KMS-11 (cell line): ENCODE measurements at regions not wholly inside any gene's neighbourhood (a gene's known extent, or its start where the extent isn't known, plus 50 kb on each side); places are given as distances from the start of the nearest gene placed in this dataset.
"Not testable (repeated sequence)": the region's sequence is repeated elsewhere in the genome, so short reads cannot be mapped to it uniquely, and the experiment has no call there.

Experiments used
- H2AFZ ChIP-seq: fragments of 200-600 bp; sonication (generic); 2 replicates; pipeline ENCODE4 v1.6.1; 2016; ENCODE audit warnings: antibody characterized with exemption, mixed run types, low read depth
- H3K27ac ChIP-seq: fragments of 200-600 bp; sonication (generic); 2 replicates; pipeline ENCODE4 v1.6.1; 2016; ENCODE audit warnings: mild to moderate bottlenecking, mixed run types
- H3K27me3 ChIP-seq: fragments of 200-600 bp; sonication (generic); 2 replicates; pipeline ENCODE4 v1.6.1; 2017; ENCODE audit warnings: mild to moderate bottlenecking, low read depth, mixed run types, moderate library complexity; ENCODE audit not compliant: insufficient read depth
- H3K36me3 ChIP-seq: fragments of 200-600 bp; sonication (generic); 2 replicates; pipeline ENCODE4 v1.6.1; 2017; ENCODE audit warnings: mild to moderate bottlenecking, mixed run types; ENCODE audit not compliant: insufficient read depth
- H3K4me1 ChIP-seq: fragments of 200-600 bp; sonication (generic); 2 replicates; pipeline ENCODE4 v1.6.1; 2016; ENCODE audit warnings: mild to moderate bottlenecking, low read depth, mixed run types; ENCODE audit not compliant: poor library complexity, severe bottlenecking
- H3K4me2 ChIP-seq: fragments of 200-600 bp; sonication (generic); 2 replicates; pipeline ENCODE4 v1.7.0; 2016; ENCODE audit warnings: mild to moderate bottlenecking, mixed run types
- H3K4me3 ChIP-seq: fragments of 200-600 bp; sonication (generic); IDR thresholded peaks from 2 replicates; pipeline ENCODE4 v1.6.1; 2017; ENCODE audit warnings: low read depth, low read length, mixed read lengths; ENCODE audit not compliant: insufficient read depth
- H3K79me2 ChIP-seq: fragments of 200-600 bp; sonication (generic); 2 replicates; pipeline ENCODE4 v1.6.1; 2016; ENCODE audit warnings: low read depth, mixed run types; ENCODE audit not compliant: insufficient read depth
- H3K9ac ChIP-seq: fragments of 200-600 bp; sonication (generic); 2 replicates; pipeline ENCODE4 v1.6.1; 2016; ENCODE audit warnings: mild to moderate bottlenecking, mixed run types
- H4K20me1 ChIP-seq: fragments of 200-600 bp; sonication (generic); 2 replicates; pipeline ENCODE4 v1.6.1; 2016; ENCODE audit warnings: mild to moderate bottlenecking, mixed run types; ENCODE audit not compliant: insufficient read depth
- TF ChIP-seq, protein P1 (sequence below): fragments of 200-600 bp; sonication (generic); conservative IDR thresholded peaks from 2 replicates; pipeline ENCODE4 v1.6.1; 2017; ENCODE audit warnings: low read depth, mild to moderate bottlenecking, antibody characterized with exemption, low read length, moderate library complexity, mixed read lengths

GRCh38 chr10:37496061-37496460, 361.3 kb downstream of the ZNF248 start:
- Histone ChIP-seq H4K20me1 (no peaks in the 10 kb centered on the region), H3K36me3 (no peaks in the 10 kb centered on the region), H3K4me3 (no peak overlapping the region), H3K4me1 (no peaks in the 10 kb centered on the region), H3K9ac (no peak overlapping the region), H3K27ac (no peak overlapping the region), H2AFZ (no peak overlapping the region), H3K27me3 (no peaks in the 10 kb centered on the region), H3K79me2 (no peaks in the 10 kb centered on the region), H3K4me2 (no peak overlapping the region)
- TF ChIP-seq, protein P1, sequence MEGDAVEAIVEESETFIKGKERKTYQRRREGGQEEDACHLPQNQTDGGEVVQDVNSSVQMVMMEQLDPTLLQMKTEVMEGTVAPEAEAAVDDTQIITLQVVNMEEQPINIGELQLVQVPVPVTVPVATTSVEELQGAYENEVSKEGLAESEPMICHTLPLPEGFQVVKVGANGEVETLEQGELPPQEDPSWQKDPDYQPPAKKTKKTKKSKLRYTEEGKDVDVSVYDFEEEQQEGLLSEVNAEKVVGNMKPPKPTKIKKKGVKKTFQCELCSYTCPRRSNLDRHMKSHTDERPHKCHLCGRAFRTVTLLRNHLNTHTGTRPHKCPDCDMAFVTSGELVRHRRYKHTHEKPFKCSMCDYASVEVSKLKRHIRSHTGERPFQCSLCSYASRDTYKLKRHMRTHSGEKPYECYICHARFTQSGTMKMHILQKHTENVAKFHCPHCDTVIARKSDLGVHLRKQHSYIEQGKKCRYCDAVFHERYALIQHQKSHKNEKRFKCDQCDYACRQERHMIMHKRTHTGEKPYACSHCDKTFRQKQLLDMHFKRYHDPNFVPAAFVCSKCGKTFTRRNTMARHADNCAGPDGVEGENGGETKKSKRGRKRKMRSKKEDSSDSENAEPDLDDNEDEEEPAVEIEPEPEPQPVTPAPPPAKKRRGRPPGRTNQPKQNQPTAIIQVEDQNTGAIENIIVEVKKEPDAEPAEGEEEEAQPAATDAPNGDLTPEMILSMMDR: no peak

DNA sequence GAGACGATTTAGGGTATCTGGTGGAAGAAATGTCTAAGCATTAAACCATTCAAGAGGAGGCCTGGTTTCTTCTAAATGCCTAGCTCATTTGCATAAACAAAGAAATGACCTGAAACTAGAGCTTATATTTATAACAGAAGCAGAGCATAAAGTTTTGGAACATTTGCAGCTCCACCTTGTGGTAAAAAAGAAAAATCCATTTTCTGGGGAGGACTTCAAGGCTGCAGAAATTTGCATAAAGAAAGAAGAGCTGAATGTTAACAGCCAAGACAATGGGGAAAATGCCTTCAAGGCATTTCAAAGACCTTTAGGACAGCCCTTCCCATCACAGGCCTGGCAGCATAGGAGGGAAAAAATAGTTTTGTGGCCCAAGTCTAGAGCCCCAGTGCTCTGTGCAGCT, 362.0 kb downstream of the ZNF248 start:
- Histone ChIP-seq H3K4me2 (no peak overlapping the region), H3K9ac (no peak overlapping the region), H2AFZ (peak overlapping the region; percentile 18; the same call in 1 of the 2 replicates), H3K27me3 (no peaks in the 10 kb centered on the region), H3K27ac (no peak overlapping the region), H3K4me1 (no peaks in the 10 kb centered on the region), H3K79me2 (no peaks in the 10 kb centered on the region), H3K36me3 (no peaks in the 10 kb centered on the region), H4K20me1 (no peaks in the 10 kb centered on the region), H3K4me3 (no peak overlapping the region)
- TF ChIP-seq, protein P1: peak; percentile 63

DNA sequence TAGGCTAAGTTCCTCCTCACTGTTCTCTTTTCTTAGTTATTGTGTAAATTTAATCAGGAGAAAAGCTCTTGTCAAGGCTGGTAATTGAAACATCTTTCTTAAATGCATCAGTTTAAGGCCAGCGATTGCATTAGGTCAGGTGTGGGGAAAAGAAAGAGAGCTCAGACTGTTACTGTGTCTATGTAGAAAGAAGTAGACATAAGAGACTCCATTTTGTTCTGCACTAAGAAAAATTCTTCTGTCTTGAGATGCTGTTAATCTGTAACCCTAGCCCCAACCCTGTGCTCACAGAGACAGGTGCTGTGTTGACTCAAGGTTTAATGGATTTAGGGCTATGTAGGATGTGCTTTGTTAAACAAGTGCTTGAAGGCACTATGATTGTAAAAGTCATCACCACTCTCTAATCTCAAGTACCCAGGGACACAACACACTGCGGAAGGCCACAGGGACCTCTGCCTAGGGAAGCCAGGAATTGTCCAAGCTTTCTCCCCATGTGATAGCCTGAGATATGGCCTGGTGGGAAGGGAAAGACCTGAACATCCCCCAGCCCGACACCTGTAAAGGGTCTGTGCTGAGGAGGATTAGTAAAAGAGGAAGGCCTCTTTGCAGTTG, 364.1 kb downstream of the ZNF248 start:
- H3K36me3 ChIP-seq, H3K79me2 ChIP-seq, H3K4me1 ChIP-seq, H3K27me3 ChIP-seq, H3K27ac ChIP-seq, H3K4me3 ChIP-seq, H3K4me2 ChIP-seq, H2AFZ ChIP-seq, H3K9ac ChIP-seq, H4K20me1 ChIP-seq: not testable (repeated sequence)

- TF ChIP-seq, protein P1: no peak
- Histone ChIP-seq H3K79me2 (no peaks in the 10 kb centered on the region), H2AFZ (no peak overlapping the region), H3K27me3 (no peaks in the 10 kb centered on the region), H3K4me3 (no peak overlapping the region), H3K4me1 (no peaks in the 10 kb centered on the region), H3K9ac (no peak overlapping the region), H4K20me1 (no peaks in the 10 kb centered on the region), H3K27ac (no peak overlapping the region), H3K4me2 (no peak overlapping the region), H3K36me3 (no peaks in the 10 kb centered on the region)
Observed at GRCh38 chr10:37490266-37490665, 364.9 kb downstream of the ANKRD30A start.

GRCh38 chr10:37489658-37490003, 364.2 kb downstream of the ANKRD30A start:
- TF ChIP-seq, protein P1: no peak
- H2AFZ ChIP-seq: no peak overlapping the region
- no peaks in the 10 kb centered on the region for H4K20me1 ChIP-seq
- H3K4me3 ChIP-seq: no peak overlapping the region
- no peaks in the 10 kb centered on the region for H3K27me3 ChIP-seq
- H3K9ac ChIP-seq: no peak overlapping the region
- H3K36me3 ChIP-seq: no peaks in the 10 kb centered on the region
- no peaks in the 10 kb centered on the region for H3K4me1 ChIP-seq
- no peaks in the 10 kb centered on the region for H3K79me2 ChIP-seq
- no peak overlapping the region for H3K4me2 ChIP-seq
- H3K27ac ChIP-seq: no peak overlapping the region
